Fibroblast of mammary gland (primary cell): ENCODE measurements at regions not wholly inside any gene's neighbourhood (a gene's known extent, or its start where the extent isn't known, plus 50 kb on each side); places are given as distances from the start of the nearest gene placed in this dataset.

ENCODE experiments used
- DNase-seq: peaks from one replicate; pipeline ENCODE4 v3.0.0-alpha.2; 2010; ENCODE audit warnings: low read depth
- H3K4me3 ChIP-seq: 2 replicates; pipeline ENCODE4 v1.5.1; 2011; ENCODE audit warnings: low read depth, mild to moderate bottlenecking, low read length, moderate library complexity; ENCODE audit not compliant: control insufficient read depth
- TF ChIP-seq, protein P1 (sequence below): conservative IDR thresholded peaks from 2 replicates; pipeline ENCODE4 v1.5.1; 2011; ENCODE audit warnings: low read depth, low read length, inconsistent platforms; ENCODE audit not compliant: control insufficient read depth, insufficient read depth

GRCh38 chr2:190783513-190784263 lies 96.9 kb upstream of the GLS start:
- H3K4me3 ChIP-seq: no peak overlapping the region
- TF ChIP-seq, protein P1, sequence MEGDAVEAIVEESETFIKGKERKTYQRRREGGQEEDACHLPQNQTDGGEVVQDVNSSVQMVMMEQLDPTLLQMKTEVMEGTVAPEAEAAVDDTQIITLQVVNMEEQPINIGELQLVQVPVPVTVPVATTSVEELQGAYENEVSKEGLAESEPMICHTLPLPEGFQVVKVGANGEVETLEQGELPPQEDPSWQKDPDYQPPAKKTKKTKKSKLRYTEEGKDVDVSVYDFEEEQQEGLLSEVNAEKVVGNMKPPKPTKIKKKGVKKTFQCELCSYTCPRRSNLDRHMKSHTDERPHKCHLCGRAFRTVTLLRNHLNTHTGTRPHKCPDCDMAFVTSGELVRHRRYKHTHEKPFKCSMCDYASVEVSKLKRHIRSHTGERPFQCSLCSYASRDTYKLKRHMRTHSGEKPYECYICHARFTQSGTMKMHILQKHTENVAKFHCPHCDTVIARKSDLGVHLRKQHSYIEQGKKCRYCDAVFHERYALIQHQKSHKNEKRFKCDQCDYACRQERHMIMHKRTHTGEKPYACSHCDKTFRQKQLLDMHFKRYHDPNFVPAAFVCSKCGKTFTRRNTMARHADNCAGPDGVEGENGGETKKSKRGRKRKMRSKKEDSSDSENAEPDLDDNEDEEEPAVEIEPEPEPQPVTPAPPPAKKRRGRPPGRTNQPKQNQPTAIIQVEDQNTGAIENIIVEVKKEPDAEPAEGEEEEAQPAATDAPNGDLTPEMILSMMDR: no peak
- DNase-seq: no peak

GRCh38 chr2:190785334-190785733 lies 95.3 kb upstream of the GLS start:
- no peak overlapping the region for H3K4me3 ChIP-seq
- no peak for DNase-seq
- TF ChIP-seq, protein P1: no peak

DNA sequence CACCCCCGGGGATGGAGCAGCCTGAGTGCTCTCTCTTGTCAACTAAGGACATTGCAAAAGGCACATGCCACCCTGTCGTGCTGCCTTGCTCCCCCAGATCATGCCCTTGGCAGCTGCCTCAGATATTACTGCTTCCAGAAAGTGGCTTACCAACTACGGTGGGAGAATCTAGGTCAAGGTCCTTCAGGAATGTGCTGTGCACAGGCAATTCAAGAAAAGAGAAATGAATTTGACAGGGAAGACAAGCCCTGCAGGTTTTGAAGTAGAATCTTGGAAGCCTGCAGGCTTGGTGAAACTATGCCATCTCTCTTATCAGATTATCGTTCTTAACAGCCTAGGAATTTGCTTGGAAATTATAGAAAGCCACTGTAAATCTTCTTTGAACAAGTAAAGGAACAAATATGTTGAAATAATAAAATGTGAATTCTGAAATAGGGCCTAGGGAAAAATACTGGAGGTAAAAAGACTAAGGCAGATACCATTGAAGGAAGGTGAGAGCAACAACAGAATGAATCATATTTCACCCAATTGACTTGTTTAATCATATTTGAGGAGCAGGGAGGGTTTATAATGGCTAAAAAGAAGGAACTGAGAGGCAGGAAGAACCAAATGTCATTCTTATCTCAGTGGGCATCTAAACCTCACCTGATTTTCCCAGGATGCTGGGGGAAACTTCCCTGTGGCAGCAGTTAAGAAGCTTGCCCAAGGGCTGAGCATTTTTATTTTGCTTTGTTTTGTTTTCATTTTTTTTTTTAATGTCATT lies 94.0 kb upstream of the GLS start:
- no peak overlapping the region for H3K4me3 ChIP-seq
- DNase-seq: no peak
- TF ChIP-seq, protein P1: no peak

DNA sequence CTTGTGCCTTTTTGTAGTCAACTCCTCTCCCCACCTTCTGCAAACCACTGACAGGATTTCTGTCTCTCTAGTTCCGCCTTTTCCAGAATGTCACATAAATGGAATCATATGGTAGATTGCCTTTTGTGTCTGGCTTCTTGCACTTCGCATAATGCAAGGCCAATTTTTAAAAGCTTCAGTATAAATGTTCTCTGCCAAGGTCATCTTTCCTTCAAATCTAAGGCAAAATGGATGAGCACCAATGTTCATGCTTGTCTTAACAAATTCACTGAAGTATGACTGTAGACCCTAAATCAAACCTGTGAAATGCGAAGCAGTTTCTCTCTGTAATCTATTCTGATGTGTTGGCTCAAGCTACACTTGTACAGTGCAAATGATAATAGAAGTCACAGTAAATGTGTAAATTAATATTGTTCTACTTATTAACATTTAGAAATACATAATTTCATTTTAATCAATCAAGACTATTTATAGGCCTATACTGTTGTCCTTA lies 92.8 kb upstream of the GLS start:
- H3K4me3 ChIP-seq: no peak overlapping the region
- DNase-seq: no peak
- TF ChIP-seq, protein P1: no peak

DNA sequence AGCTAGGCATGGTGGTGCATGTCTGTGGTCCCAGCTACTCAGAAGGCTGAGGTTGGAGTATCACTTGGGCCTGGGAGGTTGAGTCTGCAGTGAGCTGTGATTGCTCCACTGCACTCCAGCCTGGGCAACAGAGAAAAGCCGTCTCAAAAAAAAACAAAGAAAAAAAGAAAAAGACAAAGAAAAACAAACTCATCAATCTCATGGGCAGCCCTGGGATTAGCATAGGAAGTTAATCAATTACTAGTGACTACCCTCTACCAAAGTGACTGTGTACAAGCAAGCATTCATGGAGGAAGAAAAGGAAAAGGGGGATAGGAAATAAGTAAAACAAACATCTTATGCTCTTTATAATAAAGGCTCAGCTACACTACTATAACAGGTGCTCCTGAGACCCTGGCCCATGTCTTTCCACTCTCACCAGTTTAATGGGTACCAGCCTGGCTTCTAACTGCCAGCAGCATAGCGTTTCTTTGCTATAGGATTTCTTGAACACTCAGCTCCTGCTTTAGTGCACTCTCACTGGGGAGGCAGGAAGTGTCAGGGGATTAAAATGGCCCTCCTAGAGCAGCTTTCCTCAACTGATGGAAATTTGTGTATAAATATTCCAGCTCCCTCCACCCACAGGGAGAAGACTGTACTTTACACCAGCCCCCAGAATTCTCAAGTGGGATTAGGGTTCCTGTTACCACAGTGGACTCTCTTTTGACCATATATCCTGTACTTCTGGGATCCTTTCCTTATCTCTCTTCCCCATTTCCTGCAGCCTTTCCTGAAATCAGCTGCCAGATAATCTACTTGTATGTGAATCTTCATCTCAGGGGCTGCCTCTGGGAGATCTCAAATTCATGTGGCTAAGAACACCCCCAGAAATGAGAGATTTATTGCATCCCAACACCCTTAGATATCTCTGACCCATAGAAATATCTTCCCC lies 91.3 kb upstream of the GLS start:
- TF ChIP-seq, protein P1: no peak
- no peak for DNase-seq

DNA sequence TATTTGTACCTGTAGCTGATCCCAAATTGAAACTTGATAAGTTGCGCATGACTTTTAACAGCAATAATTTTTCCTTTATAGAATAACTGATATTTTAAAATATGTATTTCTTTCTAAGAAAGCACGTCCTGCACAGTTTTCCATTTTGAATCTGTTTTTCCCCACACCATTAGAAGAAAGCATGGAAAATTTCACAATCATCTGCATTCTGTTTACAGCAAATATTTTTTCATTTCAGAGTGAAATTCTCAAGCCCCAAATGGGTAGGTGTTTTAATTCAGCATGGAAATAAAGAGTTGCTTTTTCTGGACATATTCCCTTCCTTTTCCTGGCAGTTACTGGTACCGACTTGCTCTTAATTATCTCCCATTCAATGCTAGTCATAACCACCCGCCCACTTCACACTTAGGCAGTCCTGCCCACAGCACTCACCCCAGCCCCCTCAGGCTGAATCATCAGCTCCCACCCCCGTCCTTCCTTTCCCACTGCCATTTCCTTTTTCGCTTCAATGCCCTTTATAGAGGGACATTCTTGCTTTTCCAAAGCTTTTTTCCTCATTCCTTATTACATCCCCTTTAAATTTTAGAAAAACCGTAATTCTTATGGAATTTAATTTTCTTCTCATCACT lies 89.2 kb upstream of the GLS start:
- H3K4me3 ChIP-seq: peak overlapping the region; percentile 1
- TF ChIP-seq, protein P1: no peak
- peak; percentile 79 for DNase-seq

More for the DNA sequence above, 91.3 kb upstream of the GLS start:
- no peak overlapping the region for H3K4me3 ChIP-seq
